Fibroblast of lung (primary cell): ENCODE measurements at regions not wholly inside any gene's neighbourhood (a gene's known extent, or its start where the extent isn't known, plus 50 kb on each side); places are given as distances from the start of the nearest gene placed in this dataset.

Experiments used
- EZH2 ChIP-seq: IDR thresholded peaks from 2 replicates; pipeline ENCODE4 v1.5.1; 2012; ENCODE audit warnings: low read length, control low read depth, mild to moderate bottlenecking; ENCODE audit errors: missing control alignments
- TF ChIP-seq, protein P1 (sequence below), 2 donors: IDR thresholded peaks in 1 of 2; conservative IDR thresholded peaks in 1 of 2; 1 replicate in 1 of 2; 2 replicates in 1 of 2; pipeline ENCODE4 v1.5.1; 2011 to 2012; ENCODE audit warnings: low read length in 2 of 2, control low read depth in 1 of 2, inconsistent platforms in 1 of 2, low read depth in 1 of 2, mild to moderate bottlenecking in 1 of 2

DNA sequence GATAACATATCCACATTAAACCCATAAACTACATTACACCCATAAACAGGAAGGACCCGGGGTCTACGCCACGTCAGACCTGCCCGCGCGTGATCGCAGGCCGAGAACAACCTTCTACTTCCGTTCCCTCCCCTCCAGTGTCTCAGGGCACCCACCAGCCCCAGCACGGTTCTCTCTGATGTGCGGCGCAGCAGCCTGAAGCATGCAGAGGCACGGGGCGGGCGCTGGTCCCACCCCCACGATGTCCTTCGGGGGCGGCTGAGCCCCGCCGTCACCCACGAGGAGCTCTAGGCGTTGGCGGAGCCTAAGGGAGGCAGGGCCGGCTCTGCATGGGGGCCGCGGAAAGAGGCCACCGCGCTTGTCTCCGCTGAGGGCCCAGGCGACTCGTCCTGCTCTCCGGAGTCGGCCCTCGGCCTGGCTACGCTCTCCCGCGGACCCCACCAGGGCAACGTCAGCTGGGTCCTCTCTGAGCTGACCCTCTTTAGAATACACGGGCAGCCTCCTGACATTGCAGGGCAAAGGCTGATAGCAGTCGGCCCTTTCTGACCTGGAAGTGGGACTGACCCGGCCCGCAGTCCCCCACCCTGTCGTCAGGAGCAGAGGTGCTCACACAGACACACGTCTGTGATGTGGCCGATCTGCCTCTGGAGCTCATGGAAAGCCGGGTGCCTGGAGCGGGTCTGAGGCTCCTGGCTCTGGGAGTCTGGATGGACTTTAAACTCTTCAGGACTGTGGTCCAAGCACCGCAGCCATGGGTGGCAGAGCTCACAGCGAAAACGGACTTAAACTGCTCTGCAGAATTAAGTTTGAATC, 65.6 kb upstream of the ADGRA1 start:
- TF ChIP-seq, protein P1, sequence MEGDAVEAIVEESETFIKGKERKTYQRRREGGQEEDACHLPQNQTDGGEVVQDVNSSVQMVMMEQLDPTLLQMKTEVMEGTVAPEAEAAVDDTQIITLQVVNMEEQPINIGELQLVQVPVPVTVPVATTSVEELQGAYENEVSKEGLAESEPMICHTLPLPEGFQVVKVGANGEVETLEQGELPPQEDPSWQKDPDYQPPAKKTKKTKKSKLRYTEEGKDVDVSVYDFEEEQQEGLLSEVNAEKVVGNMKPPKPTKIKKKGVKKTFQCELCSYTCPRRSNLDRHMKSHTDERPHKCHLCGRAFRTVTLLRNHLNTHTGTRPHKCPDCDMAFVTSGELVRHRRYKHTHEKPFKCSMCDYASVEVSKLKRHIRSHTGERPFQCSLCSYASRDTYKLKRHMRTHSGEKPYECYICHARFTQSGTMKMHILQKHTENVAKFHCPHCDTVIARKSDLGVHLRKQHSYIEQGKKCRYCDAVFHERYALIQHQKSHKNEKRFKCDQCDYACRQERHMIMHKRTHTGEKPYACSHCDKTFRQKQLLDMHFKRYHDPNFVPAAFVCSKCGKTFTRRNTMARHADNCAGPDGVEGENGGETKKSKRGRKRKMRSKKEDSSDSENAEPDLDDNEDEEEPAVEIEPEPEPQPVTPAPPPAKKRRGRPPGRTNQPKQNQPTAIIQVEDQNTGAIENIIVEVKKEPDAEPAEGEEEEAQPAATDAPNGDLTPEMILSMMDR (conservative IDR thresholded peaks at IDR 0.05 in 1 of 2, IDR thresholded peaks at IDR 0.05 in 1 of 2; ENCODE audit: low read depth in 1 of 2, low read length in 2 of 2), result no peak
- no peak for TF ChIP-seq EZH2
